KG1 (cell line): ENCODE measurements at regions not wholly inside any gene's neighbourhood (a gene's known extent, or its start where the extent isn't known, plus 50 kb on each side); places are given as distances from the start of the nearest gene placed in this dataset.

Experiments used
- DNase-seq: peaks from one replicate; lab custom pipeline; 2025; lab: John Stamatoyannopoulos, UW

GRCh38 chr5:35317586-35317985 is 87.3 kb upstream of the PRLR start:
- no peak for DNase-seq

- DNase-seq: no peak
Observed at GRCh38 chr5:35316611-35317274, 86.5 kb upstream of the PRLR start.

- DNase-seq: no peak
Observed at GRCh38 chr5:35313291-35313690, 83.0 kb upstream of the PRLR start.

- no peak for DNase-seq
Observed at GRCh38 chr5:35312267-35312666, 82.0 kb upstream of the PRLR start.

DNA sequence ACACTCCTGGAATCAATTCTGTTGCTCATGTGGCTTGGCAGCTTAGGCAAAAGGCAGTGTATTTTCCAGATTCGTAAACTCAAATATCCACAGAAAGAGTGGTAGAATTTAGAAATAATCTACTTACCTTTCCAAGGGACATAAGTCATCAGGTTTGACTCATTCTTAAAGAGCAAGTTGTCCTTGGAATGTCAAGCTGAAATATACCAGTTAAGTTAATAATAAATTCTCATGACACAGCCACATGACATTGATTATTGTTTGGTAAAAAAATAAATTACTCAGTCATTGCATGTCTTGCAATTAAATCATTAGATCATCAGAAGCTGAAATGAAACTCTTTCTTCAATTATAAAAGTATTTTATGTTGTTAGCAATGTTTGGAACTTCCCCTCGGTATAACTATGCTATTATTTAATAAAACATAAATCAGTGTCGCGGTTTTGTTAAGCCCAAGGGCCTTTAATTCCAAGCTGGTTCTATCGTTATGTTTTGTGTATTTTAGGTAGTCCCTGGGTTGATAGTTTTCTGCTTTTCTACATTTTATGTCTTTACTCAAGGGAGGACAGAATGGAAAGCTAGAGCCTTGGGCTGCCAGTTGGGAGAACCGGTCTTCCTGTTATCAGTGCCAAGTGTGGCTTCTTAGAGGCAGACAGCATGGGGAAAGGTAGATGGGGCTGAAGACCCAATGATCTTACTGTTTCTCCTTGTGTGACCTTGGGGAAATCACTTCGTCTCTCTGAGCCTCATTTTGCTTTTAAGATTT is 79.3 kb upstream of the PRLR start:
- DNase-seq: no peak

DNA sequence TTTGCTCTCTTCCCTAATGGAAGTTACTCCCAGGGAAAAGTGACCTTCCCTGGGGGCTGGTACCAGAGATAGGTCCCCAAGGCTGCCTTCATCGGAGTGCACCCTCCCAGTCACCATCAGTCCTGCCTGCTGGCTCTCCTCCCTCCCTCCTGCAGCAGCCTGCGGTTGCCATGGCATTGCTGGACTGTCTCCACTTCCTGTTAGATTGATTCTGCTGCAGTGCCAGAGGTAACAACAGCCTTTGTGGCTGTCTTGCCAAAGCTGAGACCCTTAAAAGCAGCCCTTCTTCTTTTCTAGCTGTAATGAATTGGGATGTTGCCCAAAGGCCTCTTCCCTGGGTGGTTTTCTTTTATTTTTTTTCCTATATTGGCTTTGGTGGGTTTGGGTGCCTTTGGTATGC is 78.1 kb upstream of the PRLR start:
- DNase-seq: no peak

GRCh38 chr5:35306716-35307365 is 76.6 kb upstream of the PRLR start:
- no peak for DNase-seq

GRCh38 chr5:35305336-35306020 is 75.2 kb upstream of the PRLR start:
- DNase-seq: no peak

GRCh38 chr5:35304291-35304690 is 74.0 kb upstream of the PRLR start:
- no peak for DNase-seq

- DNase-seq: no peak
Observed at GRCh38 chr5:35303152-35303551, 72.9 kb upstream of the PRLR start.

DNA sequence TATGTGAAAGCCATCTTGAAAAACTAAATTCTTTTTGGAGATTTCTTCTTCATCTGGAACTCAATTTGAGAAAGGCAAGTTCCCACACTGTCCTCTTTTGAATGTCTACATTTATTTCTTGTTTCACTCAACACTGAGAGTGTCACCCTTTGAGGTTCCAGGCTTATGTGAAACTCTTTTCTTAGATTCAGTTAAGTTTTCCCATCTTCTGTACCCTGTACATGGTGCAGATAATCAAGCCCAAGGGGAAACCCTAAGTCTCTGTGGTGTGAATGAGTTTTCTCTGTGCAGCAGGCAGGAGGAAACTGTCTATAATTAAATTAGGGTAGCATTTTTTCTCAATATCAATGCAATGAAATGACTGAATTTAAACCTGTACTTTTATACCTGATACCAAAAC is 72.3 kb upstream of the PRLR start:
- no peak for DNase-seq

DNA sequence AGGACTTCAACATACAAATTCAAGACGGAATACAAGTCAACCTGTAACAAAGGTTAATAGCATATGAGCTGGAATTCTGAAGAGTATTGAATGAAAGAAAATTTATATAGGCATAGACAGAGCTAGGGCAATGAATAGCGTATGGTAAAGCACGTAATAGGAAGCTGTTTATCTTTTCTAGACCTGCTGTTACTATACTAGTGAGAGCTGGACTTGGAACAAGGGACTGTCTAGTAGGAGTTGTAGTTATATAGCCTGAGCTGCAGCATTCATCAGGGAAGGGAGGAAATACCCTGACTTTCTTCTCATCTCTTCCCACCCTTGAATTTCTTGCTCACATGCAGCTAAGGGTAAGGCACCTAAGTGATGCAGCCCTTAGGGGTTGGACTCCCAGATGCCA is 67.5 kb upstream of the PRLR start:
- DNase-seq: no peak

GRCh38 chr5:35294976-35295375 is 64.7 kb upstream of the PRLR start:
- no peak for DNase-seq

- no peak for DNase-seq
Observed at GRCh38 chr5:35294017-35294416, 63.7 kb upstream of the PRLR start.

GRCh38 chr5:35285435-35285834 is 55.1 kb upstream of the PRLR start:
- no peak for DNase-seq

GRCh38 chr5:35285011-35285410 is 54.7 kb upstream of the PRLR start:
- no peak for DNase-seq

DNA sequence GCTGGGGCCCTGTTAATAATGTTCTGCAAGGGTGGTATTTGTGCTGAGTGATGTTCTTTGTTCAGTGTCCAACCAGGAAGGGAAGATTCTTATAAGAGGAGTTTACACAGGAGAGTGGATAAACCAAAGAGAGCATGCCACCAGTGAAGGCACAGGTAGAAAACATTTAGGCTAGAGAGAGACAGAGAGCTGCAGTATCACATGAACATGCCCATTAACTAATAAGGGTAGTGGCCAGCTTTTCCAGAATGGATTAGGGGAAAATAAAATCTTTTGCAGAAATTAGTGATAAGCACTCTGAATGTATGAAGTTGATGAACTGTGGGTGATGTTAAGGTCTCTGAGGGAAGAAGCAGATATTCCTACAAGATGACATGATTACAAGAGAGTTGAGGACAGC is 54.1 kb upstream of the PRLR start:
- no peak for DNase-seq

DNA sequence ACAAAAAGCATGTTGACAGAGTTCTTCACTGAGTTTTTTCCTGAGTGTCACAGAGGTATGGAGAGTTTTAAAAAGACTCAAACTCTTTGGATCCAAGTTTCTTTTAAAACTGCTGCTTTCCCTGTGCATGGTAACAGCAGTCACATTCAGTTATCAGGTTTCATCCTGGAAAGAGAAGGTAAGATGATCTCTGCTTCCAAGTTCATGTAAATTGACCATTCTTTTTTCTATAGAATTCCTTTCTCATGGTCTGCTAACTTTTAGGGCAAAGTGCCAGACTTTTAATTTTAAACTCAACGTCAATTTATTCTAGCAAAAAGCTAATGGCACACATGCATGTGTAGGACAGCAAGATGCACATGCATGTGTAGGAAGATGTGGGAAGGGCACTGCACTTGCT is 52.5 kb upstream of the PRLR start:
- no peak for DNase-seq

- DNase-seq: no peak
Observed at GRCh38 chr5:35281613-35282012, 51.3 kb upstream of the PRLR start.
